Stimulated activated CD4-positive, alpha-beta T cell treated with anti-CD3 and anti-CD28 coated beads, Interleukin-12 subunit alpha, Interleukin-12 subunit beta, amount 100 ng/mL, for 24 hours (primary cell): ENCODE measurements at regions not wholly inside any gene's neighbourhood (a gene's known extent, or its start where the extent isn't known, plus 50 kb on each side); places are given as distances from the start of the nearest gene placed in this dataset.
A peak's percentile ranks its signal among the peaks of the same experiment; 100 is the strongest.
"Not testable (repeated sequence)": the region's sequence is repeated elsewhere in the genome, so short reads cannot be mapped to it uniquely, and the experiment has no call there.

ENCODE experiments used
- DNase-seq, 2 experiments: peaks; one replicate each; pipeline ENCODE4 v3.0.0-alpha.2; 2020; ENCODE audit warnings: low read depth in 2 of 2

GRCh38 chr6:134402372-134402984 is 84.6 kb upstream of the SGK1 start:
- DNase-seq: no peak

GRCh38 chr6:134400941-134401340 is 83.0 kb upstream of the SGK1 start:
- no peak for DNase-seq

- DNase-seq: no peak
Measured at GRCh38 chr6:134398453-134398852, 80.5 kb upstream of the SGK1 start.

- DNase-seq: no peak
Measured at GRCh38 chr6:134397676-134398075, 79.8 kb upstream of the SGK1 start.

- no peak for DNase-seq
Measured at GRCh38 chr6:134394905-134395304, 77.0 kb upstream of the SGK1 start.

GRCh38 chr6:134394208-134394607 is 76.3 kb upstream of the SGK1 start:
- no peak for DNase-seq

GRCh38 chr6:134391205-134391604 is 73.3 kb upstream of the SGK1 start:
- no peak for DNase-seq

- DNase-seq: no peak
Measured at GRCh38 chr6:134389658-134390057, 71.7 kb upstream of the SGK1 start.

GRCh38 chr6:134389129-134389528 is 71.2 kb upstream of the SGK1 start:
- DNase-seq: no peak

GRCh38 chr6:134386482-134386881 is 68.6 kb upstream of the SGK1 start:
- DNase-seq: not testable (repeated sequence)

GRCh38 chr6:134381959-134382358 is 64.0 kb upstream of the SGK1 start:
- DNase-seq: no peak

GRCh38 chr6:134379599-134379998 is 61.7 kb upstream of the SGK1 start:
- DNase-seq: no peak

- DNase-seq: peak in 1 of 2 experiments; percentile 13
Measured at GRCh38 chr6:134379076-134379475, 61.2 kb upstream of the SGK1 start.

- no peak for DNase-seq
Measured at GRCh38 chr6:134378426-134378825, 60.5 kb upstream of the SGK1 start.

- no peak for DNase-seq
Measured at GRCh38 chr6:134376785-134377184, 58.9 kb upstream of the SGK1 start.

GRCh38 chr6:134375220-134375580 is 57.3 kb upstream of the SGK1 start:
- DNase-seq: no peak

- DNase-seq: no peak
Measured at GRCh38 chr6:134374491-134375219, 56.7 kb upstream of the SGK1 start.

- no peak for DNase-seq
Measured at GRCh38 chr6:134373993-134374392, 56.1 kb upstream of the SGK1 start.

- no peak for DNase-seq
Measured at GRCh38 chr6:134373282-134373922, 55.5 kb upstream of the SGK1 start.

GRCh38 chr6:134372603-134373281 is 54.8 kb upstream of the SGK1 start:
- DNase-seq: no peak

GRCh38 chr6:134368670-134369069 is 50.8 kb upstream of the SGK1 start:
- no peak for DNase-seq
